HG03159 (cell line): ENCODE measurements at regions not wholly inside any gene's neighbourhood (a gene's known extent, or its start where the extent isn't known, plus 50 kb on each side); places are given as distances from the start of the nearest gene placed in this dataset.

ENCODE experiments used
- ATAC-seq: cut with Tn5 transposase; IDR thresholded peaks from one replicate; pipeline ENCODE4 v1.9.1; 2021; ENCODE audit warnings: mild to moderate bottlenecking, moderate library complexity; ENCODE audit not compliant: unreplicated experiment

- no peak for ATAC-seq
Observed at GRCh38 chr6:2469428-2469827, 224.0 kb upstream of the GMDS start.

- no peak for ATAC-seq
Observed at GRCh38 chr6:2468601-2468955, 223.2 kb upstream of the GMDS start.

- ATAC-seq, result no peak
Observed at GRCh38 chr6:2467929-2468600, 222.7 kb upstream of the GMDS start.

GRCh38 chr6:2465336-2465735 lies 219.9 kb upstream of the GMDS start:
- ATAC-seq, result no peak

GRCh38 chr6:2464641-2465040 lies 219.2 kb upstream of the GMDS start:
- no peak for ATAC-seq

GRCh38 chr6:2462831-2463230 lies 217.4 kb upstream of the GMDS start:
- no peak for ATAC-seq

GRCh38 chr6:2460216-2460745 lies 214.9 kb upstream of the GMDS start:
- ATAC-seq, result no peak

GRCh38 chr6:2454180-2454579 lies 208.8 kb upstream of the GMDS start:
- ATAC-seq, result no peak

- ATAC-seq, result no peak
Observed at GRCh38 chr6:2450546-2450945, 205.1 kb upstream of the GMDS start.

- ATAC-seq, result no peak
Observed at GRCh38 chr6:2449572-2449940, 204.2 kb upstream of the GMDS start.

GRCh38 chr6:2448826-2449571 lies 203.6 kb upstream of the GMDS start:
- no peak for ATAC-seq

- ATAC-seq, result no peak
Observed at GRCh38 chr6:2447931-2448330, 202.5 kb upstream of the GMDS start.

- no peak for ATAC-seq
Observed at GRCh38 chr6:2447318-2447920, 202.0 kb upstream of the GMDS start.

- no peak for ATAC-seq
Observed at GRCh38 chr6:2441601-2442475, 196.4 kb upstream of the GMDS start.

- ATAC-seq, result no peak
Observed at GRCh38 chr6:2440516-2440915, 195.1 kb upstream of the GMDS start.

GRCh38 chr6:2439632-2440031 lies 194.2 kb upstream of the GMDS start:
- no peak for ATAC-seq

- no peak for ATAC-seq
Observed at GRCh38 chr6:2439082-2439481, 193.7 kb upstream of the GMDS start.

- ATAC-seq, result no peak
Observed at GRCh38 chr6:2436410-2437154, 191.2 kb upstream of the GMDS start.

- no peak for ATAC-seq
Observed at GRCh38 chr6:2435323-2435722, 189.9 kb upstream of the GMDS start.

- ATAC-seq, result no peak
Observed at GRCh38 chr6:2434912-2435311, 189.5 kb upstream of the GMDS start.
